Duodenal mucosa (tissue), 2 donors: ENCODE measurements at regions not wholly inside any gene's neighbourhood (a gene's known extent, or its start where the extent isn't known, plus 50 kb on each side); places are given as distances from the start of the nearest gene placed in this dataset.
"Not testable (repeated sequence)": the region's sequence is repeated elsewhere in the genome, so short reads cannot be mapped to it uniquely, and the experiment has no call there.

Experiments
- H3K27ac ChIP-seq: one replicate; pipeline ENCODE4 v1.7.0; 2013; ENCODE audit warnings: low read depth, low read length
- H3K27me3 ChIP-seq, 2 donors: one replicate each; pipeline ENCODE4 v1.7.0; 2013; ENCODE audit warnings: low read length in 2 of 2, control low read depth in 1 of 2; ENCODE audit not compliant: insufficient read depth in 2 of 2, control insufficient read depth in 1 of 2
- H3K36me3 ChIP-seq, 2 donors: one replicate each; pipeline ENCODE4 v1.7.0; 2013; ENCODE audit warnings: low read length in 2 of 2, control low read depth in 1 of 2; ENCODE audit not compliant: insufficient read depth in 2 of 2, control insufficient read depth in 1 of 2
- H3K4me1 ChIP-seq, 2 donors: one replicate each; pipeline ENCODE4 v1.7.0; 2013; ENCODE audit warnings: low read length in 2 of 2, control low read depth in 1 of 2; ENCODE audit not compliant: insufficient read depth in 2 of 2, control insufficient read depth in 1 of 2
- H3K4me3 ChIP-seq, 2 donors: one replicate each; pipeline ENCODE4 v1.7.0; 2013; ENCODE audit warnings: low read length in 2 of 2, low read depth in 1 of 2
- H3K9ac ChIP-seq, 2 donors: one replicate each; pipeline ENCODE4 v1.7.0; 2013; ENCODE audit warnings: low read length in 2 of 2, low read depth in 1 of 2
- H3K9me3 ChIP-seq, 2 donors: one replicate each; pipeline ENCODE4 v1.7.0; 2013; ENCODE audit warnings: low read length in 2 of 2, control low read depth in 1 of 2; ENCODE audit not compliant: control insufficient read depth in 1 of 2

GRCh38 chr21:8987896-8988295 is 1533.5 kb upstream of the TPTE start:
- not testable (repeated sequence) for H3K4me1 ChIP-seq, H3K27ac ChIP-seq, H3K36me3 ChIP-seq, H3K4me3 ChIP-seq, H3K9ac ChIP-seq, H3K27me3 ChIP-seq
- peaks cover 34 to 43% of the 10 kb centered on the region in 2 donors for H3K9me3 ChIP-seq

- no peak overlapping the region for H3K4me3 ChIP-seq
- no peak overlapping the region for H3K9ac ChIP-seq
- H3K27ac ChIP-seq: no peak overlapping the region
- H3K36me3 ChIP-seq: no peaks in the 10 kb centered on the region
- peaks cover 42 to 51% of the 10 kb centered on the region in 2 donors for H3K9me3 ChIP-seq
- no peaks in the 10 kb centered on the region for H3K27me3 ChIP-seq
- H3K4me1 ChIP-seq: no peaks in the 10 kb centered on the region
Observed at GRCh38 chr21:8988696-8989095, 1532.7 kb upstream of the TPTE start.

GRCh38 chr21:8989261-8989711 is 1532.1 kb upstream of the TPTE start:
- H3K4me3 ChIP-seq: no peak overlapping the region
- H3K9me3 ChIP-seq: peaks cover 43 to 57% of the 10 kb centered on the region in 2 donors
- H3K27me3 ChIP-seq: no peaks in the 10 kb centered on the region
- H3K36me3 ChIP-seq: no peaks in the 10 kb centered on the region
- H3K4me1 ChIP-seq: no peaks in the 10 kb centered on the region
- no peak overlapping the region for H3K27ac ChIP-seq
- no peak overlapping the region for H3K9ac ChIP-seq

GRCh38 chr21:8989721-8990325 is 1531.6 kb upstream of the TPTE start:
- Histone ChIP-seq H3K9me3 (peaks cover 44 to 61% of the 10 kb centered on the region in 2 donors), H3K9ac (no peak overlapping the region), H3K36me3 (no peaks in the 10 kb centered on the region), H3K27ac (no peak overlapping the region), H3K27me3 (no peaks in the 10 kb centered on the region), H3K4me3 (no peak overlapping the region), H3K4me1 (no peaks in the 10 kb centered on the region)

- no peaks in the 10 kb centered on the region for H3K36me3 ChIP-seq
- H3K4me1 ChIP-seq: no peaks in the 10 kb centered on the region
- H3K9me3 ChIP-seq: peaks cover 45 to 66% of the 10 kb centered on the region in 2 donors
- H3K27me3 ChIP-seq: no peaks in the 10 kb centered on the region
- no peak overlapping the region for H3K9ac ChIP-seq
- H3K4me3 ChIP-seq: no peak overlapping the region
- no peak overlapping the region for H3K27ac ChIP-seq
Observed at GRCh38 chr21:8990326-8991087, 1530.9 kb upstream of the TPTE start.

GRCh38 chr21:8991088-8991907 is 1530.1 kb upstream of the TPTE start:
- Histone ChIP-seq H3K9me3 (peaks cover 48 to 73% of the 10 kb centered on the region in 2 donors), H3K27ac (no peak overlapping the region), H3K4me1 (no peaks in the 10 kb centered on the region), H3K9ac (no peak overlapping the region), H3K4me3 (no peak overlapping the region), H3K27me3 (no peaks in the 10 kb centered on the region), H3K36me3 (no peaks in the 10 kb centered on the region)

- no peak overlapping the region for H3K9ac ChIP-seq
- H3K4me1 ChIP-seq: no peaks in the 10 kb centered on the region
- H3K27me3 ChIP-seq: no peaks in the 10 kb centered on the region
- no peak overlapping the region for H3K4me3 ChIP-seq
- no peaks in the 10 kb centered on the region for H3K36me3 ChIP-seq
- H3K27ac ChIP-seq: no peak overlapping the region
- peaks cover 48 to 74% of the 10 kb centered on the region in 2 donors for H3K9me3 ChIP-seq
Observed at GRCh38 chr21:8991968-8992621, 1529.3 kb upstream of the TPTE start.

GRCh38 chr21:8992731-8993174 is 1528.6 kb upstream of the TPTE start:
- H3K9ac ChIP-seq: no peak overlapping the region
- H3K4me1 ChIP-seq: no peaks in the 10 kb centered on the region
- no peaks in the 10 kb centered on the region for H3K36me3 ChIP-seq
- peaks cover 48 to 74% of the 10 kb centered on the region in 2 donors for H3K9me3 ChIP-seq
- H3K4me3 ChIP-seq: no peak overlapping the region
- H3K27me3 ChIP-seq: no peaks in the 10 kb centered on the region
- H3K27ac ChIP-seq: no peak overlapping the region

GRCh38 chr21:8993284-8993942 is 1528.0 kb upstream of the TPTE start:
- Histone ChIP-seq H3K27me3 (no peaks in the 10 kb centered on the region), H3K36me3 (no peaks in the 10 kb centered on the region), H3K4me1 (no peaks in the 10 kb centered on the region), H3K9ac (no peak overlapping the region), H3K9me3 (peaks cover 49 to 74% of the 10 kb centered on the region in 2 donors), H3K4me3 (no peak overlapping the region), H3K27ac (no peak overlapping the region)
